ENCODE measurements at regions not wholly inside any gene's neighbourhood (a gene's known extent, or its start where the extent isn't known, plus 50 kb on each side); places are given as distances from the start of the nearest gene placed in this dataset.

GRCh38 chr1:105072850-105073249, 1323.2 kb downstream of the AMY1C start:
- H3K4me2 ChIP-seq (ENCODE audit: low read depth, low read length), result no peak overlapping the region
- H3K9me3 ChIP-seq (replicated peaks; ENCODE audit: insufficient read depth, low read length), result no peaks in the 10 kb centered on the region
- H3K27ac ChIP-seq (ENCODE audit: low read length), result no peak overlapping the region
- H2AFZ ChIP-seq (ENCODE audit: low read length), result no peak overlapping the region
- no peaks in the 10 kb centered on the region for H3K27me3 ChIP-seq (replicated peaks; ENCODE audit: insufficient read depth, low read length)
- H3K9me2 ChIP-seq (replicated peaks; ENCODE audit: insufficient read depth, low read length), result no peaks in the 10 kb centered on the region
- no peak overlapping the region for H3K9ac ChIP-seq (ENCODE audit: low read length)
- H3F3A ChIP-seq (ENCODE audit: insufficient read depth, low read length), result no peaks in the 10 kb centered on the region
- TF ChIP-seq, protein P1, sequence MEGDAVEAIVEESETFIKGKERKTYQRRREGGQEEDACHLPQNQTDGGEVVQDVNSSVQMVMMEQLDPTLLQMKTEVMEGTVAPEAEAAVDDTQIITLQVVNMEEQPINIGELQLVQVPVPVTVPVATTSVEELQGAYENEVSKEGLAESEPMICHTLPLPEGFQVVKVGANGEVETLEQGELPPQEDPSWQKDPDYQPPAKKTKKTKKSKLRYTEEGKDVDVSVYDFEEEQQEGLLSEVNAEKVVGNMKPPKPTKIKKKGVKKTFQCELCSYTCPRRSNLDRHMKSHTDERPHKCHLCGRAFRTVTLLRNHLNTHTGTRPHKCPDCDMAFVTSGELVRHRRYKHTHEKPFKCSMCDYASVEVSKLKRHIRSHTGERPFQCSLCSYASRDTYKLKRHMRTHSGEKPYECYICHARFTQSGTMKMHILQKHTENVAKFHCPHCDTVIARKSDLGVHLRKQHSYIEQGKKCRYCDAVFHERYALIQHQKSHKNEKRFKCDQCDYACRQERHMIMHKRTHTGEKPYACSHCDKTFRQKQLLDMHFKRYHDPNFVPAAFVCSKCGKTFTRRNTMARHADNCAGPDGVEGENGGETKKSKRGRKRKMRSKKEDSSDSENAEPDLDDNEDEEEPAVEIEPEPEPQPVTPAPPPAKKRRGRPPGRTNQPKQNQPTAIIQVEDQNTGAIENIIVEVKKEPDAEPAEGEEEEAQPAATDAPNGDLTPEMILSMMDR (IDR thresholded peaks at IDR 0.05; ENCODE audit: low read length), result no peak
- TF ChIP-seq EZH2phosphoT487 (IDR thresholded peaks at IDR 0.05; ENCODE audit: low read length) (no peak), EZH2 (optimal IDR thresholded peaks at IDR 0.05; ENCODE audit: low read depth, low read length) (no peak)
- H3K4me3 ChIP-seq (ENCODE audit: low read length), result no peak overlapping the region
- H3K4me1 ChIP-seq (ENCODE audit: low read length), result no peaks in the 10 kb centered on the region
- no peaks in the 10 kb centered on the region for H4K20me1 ChIP-seq (ENCODE audit: insufficient read depth, low read length)
- H3K79me2 ChIP-seq (ENCODE audit: low read length), result no peaks in the 10 kb centered on the region
- no peak for DNase-seq
- no peaks in the 10 kb centered on the region for H3K36me3 ChIP-seq (replicated peaks; ENCODE audit: insufficient read depth, low read length)

DNA sequence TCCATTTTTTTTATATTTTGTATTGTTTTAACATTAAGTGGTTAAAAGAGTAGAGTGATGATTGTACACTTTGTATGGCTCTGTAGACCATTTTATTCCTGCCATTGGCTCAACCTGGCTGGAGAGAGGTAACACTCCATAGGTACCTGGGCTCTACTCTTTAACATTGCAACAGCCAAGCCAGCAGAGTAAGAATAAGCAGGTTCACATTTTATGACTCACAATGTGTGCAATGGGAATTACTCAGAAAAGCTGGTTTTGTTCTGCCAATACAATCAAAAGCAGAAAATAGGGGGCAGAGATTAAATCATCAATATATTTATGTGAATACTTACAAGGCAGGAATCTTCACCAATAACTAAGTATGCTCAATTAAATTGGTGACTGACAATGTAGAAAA, 1324.0 kb downstream of the AMY1C start:
- H3K36me3 ChIP-seq (replicated peaks; ENCODE audit: insufficient read depth, low read length), result no peaks in the 10 kb centered on the region
- no peaks in the 10 kb centered on the region for H3K4me1 ChIP-seq (ENCODE audit: low read length)
- H3K4me2 ChIP-seq (ENCODE audit: low read depth, low read length), result no peak overlapping the region
- no peaks in the 10 kb centered on the region for H3K9me2 ChIP-seq (replicated peaks; ENCODE audit: insufficient read depth, low read length)
- no peak for DNase-seq
- no peak overlapping the region for H3K4me3 ChIP-seq (ENCODE audit: low read length)
- no peaks in the 10 kb centered on the region for H3K79me2 ChIP-seq (ENCODE audit: low read length)
- H3F3A ChIP-seq (ENCODE audit: insufficient read depth, low read length), result no peaks in the 10 kb centered on the region
- H4K20me1 ChIP-seq (ENCODE audit: insufficient read depth, low read length), result no peaks in the 10 kb centered on the region
- no peak overlapping the region for H3K27ac ChIP-seq (ENCODE audit: low read length)
- no peak overlapping the region for H3K9ac ChIP-seq (ENCODE audit: low read length)
- H3K27me3 ChIP-seq (replicated peaks; ENCODE audit: insufficient read depth, low read length), result no peaks in the 10 kb centered on the region
- H3K9me3 ChIP-seq (replicated peaks; ENCODE audit: insufficient read depth, low read length), result no peaks in the 10 kb centered on the region
- TF ChIP-seq EZH2 (optimal IDR thresholded peaks at IDR 0.05; ENCODE audit: low read depth, low read length) (no peak), EZH2phosphoT487 (IDR thresholded peaks at IDR 0.05; ENCODE audit: low read length) (no peak)
- TF ChIP-seq, protein P1 (IDR thresholded peaks at IDR 0.05; ENCODE audit: low read length), result no peak
- H2AFZ ChIP-seq (ENCODE audit: low read length), result no peak overlapping the region

GRCh38 chr1:105083611-105084010, 1333.9 kb downstream of the AMY1C start:
- no peaks in the 10 kb centered on the region for H3K4me1 ChIP-seq (ENCODE audit: low read length)
- no peak for TF ChIP-seq EZH2phosphoT487 (IDR thresholded peaks at IDR 0.05; ENCODE audit: low read length)
- TF ChIP-seq, protein P1 (IDR thresholded peaks at IDR 0.05; ENCODE audit: low read length), result no peak
- TF ChIP-seq EZH2 (optimal IDR thresholded peaks at IDR 0.05; ENCODE audit: low read depth, low read length), result no peak
- no peaks in the 10 kb centered on the region for H3K79me2 ChIP-seq (ENCODE audit: low read length)
- H3K27me3 ChIP-seq (replicated peaks; ENCODE audit: insufficient read depth, low read length), result no peaks in the 10 kb centered on the region
- H3K9me3 ChIP-seq (replicated peaks; ENCODE audit: insufficient read depth, low read length), result no peaks in the 10 kb centered on the region
- no peaks in the 10 kb centered on the region for H3F3A ChIP-seq (ENCODE audit: insufficient read depth, low read length)
- no peaks in the 10 kb centered on the region for H4K20me1 ChIP-seq (ENCODE audit: insufficient read depth, low read length)
- no peak overlapping the region for H3K4me2 ChIP-seq (ENCODE audit: low read depth, low read length)
- no peak overlapping the region for H2AFZ ChIP-seq (ENCODE audit: low read length)
- no peaks in the 10 kb centered on the region for H3K36me3 ChIP-seq (replicated peaks; ENCODE audit: insufficient read depth, low read length)
- no peak overlapping the region for H3K27ac ChIP-seq (ENCODE audit: low read length)
- H3K9me2 ChIP-seq (replicated peaks; ENCODE audit: insufficient read depth, low read length), result no peaks in the 10 kb centered on the region
- H3K9ac ChIP-seq (ENCODE audit: low read length), result no peak overlapping the region
- no peak overlapping the region for H3K4me3 ChIP-seq (ENCODE audit: low read length)
- DNase-seq, result no peak

All from MM.1S (cell line).